ENCODE measurements at regions not wholly inside any gene's neighbourhood (a gene's known extent, or its start where the extent isn't known, plus 50 kb on each side); places are given as distances from the start of the nearest gene placed in this dataset.

DNA sequence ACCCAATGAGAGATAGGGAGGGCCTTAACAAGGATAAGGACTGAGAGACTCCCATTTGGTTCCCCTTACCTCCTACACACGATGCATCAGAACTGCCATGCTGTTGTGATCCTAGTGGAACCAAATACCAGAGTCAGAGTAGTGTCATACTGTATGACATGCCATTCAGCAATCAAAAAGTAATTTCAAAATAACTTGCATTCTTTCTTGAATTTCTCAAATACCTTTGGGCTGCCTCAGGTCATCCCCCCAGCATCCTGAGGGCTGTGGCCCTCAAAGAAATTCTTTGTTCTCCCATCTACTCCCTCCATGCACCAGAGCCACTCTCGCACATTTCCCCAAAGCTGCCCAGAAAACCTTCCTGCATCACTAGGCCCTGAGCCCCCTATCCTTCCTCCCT lies 68.9 kb upstream of the PPP2R3A start:
- TF ChIP-seq, protein P1, sequence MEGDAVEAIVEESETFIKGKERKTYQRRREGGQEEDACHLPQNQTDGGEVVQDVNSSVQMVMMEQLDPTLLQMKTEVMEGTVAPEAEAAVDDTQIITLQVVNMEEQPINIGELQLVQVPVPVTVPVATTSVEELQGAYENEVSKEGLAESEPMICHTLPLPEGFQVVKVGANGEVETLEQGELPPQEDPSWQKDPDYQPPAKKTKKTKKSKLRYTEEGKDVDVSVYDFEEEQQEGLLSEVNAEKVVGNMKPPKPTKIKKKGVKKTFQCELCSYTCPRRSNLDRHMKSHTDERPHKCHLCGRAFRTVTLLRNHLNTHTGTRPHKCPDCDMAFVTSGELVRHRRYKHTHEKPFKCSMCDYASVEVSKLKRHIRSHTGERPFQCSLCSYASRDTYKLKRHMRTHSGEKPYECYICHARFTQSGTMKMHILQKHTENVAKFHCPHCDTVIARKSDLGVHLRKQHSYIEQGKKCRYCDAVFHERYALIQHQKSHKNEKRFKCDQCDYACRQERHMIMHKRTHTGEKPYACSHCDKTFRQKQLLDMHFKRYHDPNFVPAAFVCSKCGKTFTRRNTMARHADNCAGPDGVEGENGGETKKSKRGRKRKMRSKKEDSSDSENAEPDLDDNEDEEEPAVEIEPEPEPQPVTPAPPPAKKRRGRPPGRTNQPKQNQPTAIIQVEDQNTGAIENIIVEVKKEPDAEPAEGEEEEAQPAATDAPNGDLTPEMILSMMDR (IDR thresholded peaks at IDR 0.05; ENCODE audit: low read depth, low read length, missing control alignments), result no peak
- DNase-seq (ENCODE audit: low read depth), result no peak
- no peak overlapping the region for H3K4me3 ChIP-seq (ENCODE audit: low read depth, low read length)

DNA sequence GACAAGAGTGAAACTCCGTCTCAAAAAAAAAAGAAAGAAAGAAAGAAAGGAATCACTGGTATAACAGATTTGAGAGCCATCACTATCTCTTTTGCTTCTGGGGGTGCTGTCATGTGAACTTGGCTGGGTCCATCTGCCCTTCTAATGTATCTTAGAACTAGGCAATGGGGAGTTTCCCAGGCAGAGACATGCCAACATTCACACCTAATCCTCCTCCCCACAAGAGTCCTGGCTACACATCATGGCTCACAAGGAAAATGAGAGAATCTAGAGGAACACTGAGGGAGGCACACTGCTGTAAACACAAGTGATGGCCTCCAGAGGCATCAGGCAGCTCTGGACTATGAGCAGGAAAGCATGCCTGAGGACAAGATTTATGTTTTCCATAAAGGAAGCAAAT lies 67.8 kb upstream of the PPP2R3A start:
- TF ChIP-seq, protein P1 (IDR thresholded peaks at IDR 0.05; ENCODE audit: low read depth, low read length, missing control alignments), result no peak
- no peak overlapping the region for H3K4me3 ChIP-seq (ENCODE audit: low read depth, low read length)
- no peak for DNase-seq (ENCODE audit: low read depth)

- TF ChIP-seq, protein P1 (IDR thresholded peaks at IDR 0.05; ENCODE audit: low read depth, low read length, missing control alignments), result no peak
- no peak for DNase-seq (ENCODE audit: low read depth)
- no peak overlapping the region for H3K4me3 ChIP-seq (ENCODE audit: low read depth, low read length)
Observed at GRCh38 chr3:135898774-135899173, 66.8 kb upstream of the PPP2R3A start.

GRCh38 chr3:135905058-135905724 lies 60.3 kb upstream of the PPP2R3A start:
- no peak for DNase-seq (ENCODE audit: low read depth)
- TF ChIP-seq, protein P1 (IDR thresholded peaks at IDR 0.05; ENCODE audit: low read depth, low read length, missing control alignments), result no peak
- H3K4me3 ChIP-seq (ENCODE audit: low read depth, low read length), result no peak overlapping the region

DNA sequence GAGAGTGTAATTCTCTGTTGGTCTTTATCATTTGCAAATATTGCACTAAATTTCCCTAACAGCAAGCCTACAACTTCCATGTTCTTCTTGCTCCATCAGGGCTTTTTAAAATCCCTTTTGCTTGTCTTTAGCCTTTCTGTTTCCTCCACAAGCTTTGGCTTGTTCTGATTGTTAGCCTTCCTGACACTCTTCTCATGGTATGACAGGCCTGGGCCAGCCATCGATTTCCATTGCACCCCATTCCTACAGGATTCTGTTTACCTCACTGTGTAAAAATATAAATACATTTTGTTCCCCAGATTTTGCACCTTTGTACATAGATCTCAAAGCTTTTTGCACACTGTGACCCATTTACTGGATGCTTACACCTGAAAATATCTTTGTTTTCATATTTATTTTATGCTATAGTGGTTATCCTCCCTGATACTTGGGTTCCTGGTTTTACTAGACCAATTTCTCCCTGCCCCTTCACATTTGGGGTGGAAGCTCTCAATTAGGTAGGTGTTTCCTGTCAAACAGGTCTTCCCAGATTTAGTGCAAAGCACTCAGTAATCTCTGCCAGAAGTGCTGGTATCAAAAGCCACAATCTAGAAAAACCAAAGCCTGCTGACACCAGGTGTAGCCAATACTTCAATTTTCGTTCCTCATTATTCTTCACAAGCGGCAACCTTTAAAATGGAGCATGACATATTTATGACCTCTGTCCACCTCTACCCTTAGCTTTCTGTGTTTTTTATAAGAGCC lies 57.9 kb upstream of the PPP2R3A start:
- TF ChIP-seq, protein P1 (IDR thresholded peaks at IDR 0.05; ENCODE audit: low read depth, low read length, missing control alignments), result no peak
- no peak for DNase-seq (ENCODE audit: low read depth)
- H3K4me3 ChIP-seq (ENCODE audit: low read depth, low read length), result no peak overlapping the region

DNA sequence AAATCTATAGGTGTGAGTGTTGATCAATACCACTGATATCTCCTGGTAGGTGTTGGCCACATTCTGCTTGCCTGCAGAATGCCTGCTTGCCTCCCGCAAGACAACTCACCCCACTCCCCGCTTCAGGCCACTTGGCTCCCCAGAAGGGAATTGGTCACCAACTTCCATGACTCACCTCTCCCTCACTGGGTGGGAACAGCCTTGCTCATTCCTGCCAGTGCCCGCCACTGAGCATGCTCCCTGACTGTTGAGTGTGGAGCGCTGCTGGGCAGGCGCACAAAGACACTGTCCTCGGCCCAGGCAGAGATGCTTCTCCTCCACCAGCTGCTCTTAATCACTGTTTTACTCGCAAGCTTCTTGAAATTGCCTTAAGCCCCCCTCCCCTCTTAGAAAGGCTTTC lies 57.3 kb upstream of the PPP2R3A start:
- no peak overlapping the region for H3K4me3 ChIP-seq (ENCODE audit: low read depth, low read length)
- DNase-seq (ENCODE audit: low read depth), result no peak
- TF ChIP-seq, protein P1 (IDR thresholded peaks at IDR 0.05; ENCODE audit: low read depth, low read length, missing control alignments), result no peak
